ENCODE measurements at regions not wholly inside any gene's neighbourhood (a gene's known extent, or its start where the extent isn't known, plus 50 kb on each side); places are given as distances from the start of the nearest gene placed in this dataset.

DNA sequence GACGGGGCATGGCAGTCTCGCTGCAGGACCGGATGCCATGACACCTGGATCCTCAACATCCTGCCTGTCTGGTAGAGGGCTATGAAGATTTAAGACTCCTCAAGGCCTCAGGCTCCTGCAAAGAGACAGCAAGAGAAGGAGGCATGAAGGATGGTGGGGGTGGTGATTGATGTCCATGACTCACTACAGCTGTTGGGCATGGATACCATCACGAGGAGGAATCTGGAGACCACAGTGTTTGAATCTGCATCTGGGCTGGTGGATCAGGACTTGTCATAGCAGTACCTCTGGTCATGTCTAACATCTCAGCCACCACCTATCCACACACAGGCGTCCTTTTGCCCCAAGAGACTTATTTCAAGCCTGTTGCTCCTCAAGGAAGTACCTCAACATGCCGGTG is 50.2 kb upstream of the WSCD1 start:
- H3K4me1 ChIP-seq (ENCODE audit: insufficient read depth) = no peaks in the 10 kb centered on the region
- Mint-ChIP-seq H3K27me3 (ENCODE audit: insufficient read depth, low read depth, poor library complexity) (no peaks in the 10 kb centered on the region), H3K36me3 (ENCODE audit: low read depth) (no peaks in the 10 kb centered on the region), H3K9me3 (peaks cover 4% of the 10 kb centered on the region; the same call in 1 of the 3 replicates), H3K4me1 (peaks cover 7% of the 10 kb centered on the region), H3K27ac (no peak overlapping the region), H3K4me3 (no peak overlapping the region)
- no peak for DNase-seq (ENCODE audit: low spot score)
- H3K4me3 ChIP-seq = no peak overlapping the region
- H3K27ac ChIP-seq (ENCODE audit: low read depth) = no peak overlapping the region
- no peaks in the 10 kb centered on the region for H3K36me3 ChIP-seq (ENCODE audit: insufficient read depth)
- ATAC-seq = no peak
- no peak overlapping the region for H2AFZ ChIP-seq
- no peaks in the 10 kb centered on the region for H3F3A ChIP-seq (replicated peaks; ENCODE audit: low read depth)
- TF ChIP-seq ZNF331 (CRISPR knock-in tag; IDR thresholded peaks at IDR 0.05; ENCODE audit: low read depth) (no peak), NANOG (IDR thresholded peaks at IDR 0.05; ENCODE audit: borderline replicate concordance) (no peak), CREB1 (CRISPR knock-in tag; IDR thresholded peaks at IDR 0.05; ENCODE audit: low read depth) (no peak), ZNF114 (CRISPR knock-in tag; IDR thresholded peaks at IDR 0.05) (no peak), JUNB (IDR thresholded peaks at IDR 0.05; ENCODE audit: unreplicated experiment) (no peak), ZNF462 (CRISPR knock-in tag; IDR thresholded peaks at IDR 0.05) (no peak), REST (IDR thresholded peaks at IDR 0.05; ENCODE audit: unreplicated experiment) (no peak), EZH2phosphoT487 (IDR thresholded peaks at IDR 0.05; ENCODE audit: unreplicated experiment) (no peak), ETS1 (IDR thresholded peaks at IDR 0.05) (no peak), POLR2AphosphoS5 (IDR thresholded peaks at IDR 0.05; ENCODE audit: low read depth) (no peak), STAT1 (IDR thresholded peaks at IDR 0.05; ENCODE audit: unreplicated experiment) (no peak), EZH2 (IDR thresholded peaks at IDR 0.05; ENCODE audit: low read depth, unreplicated experiment) (no peak)
- TF ChIP-seq, protein P1, sequence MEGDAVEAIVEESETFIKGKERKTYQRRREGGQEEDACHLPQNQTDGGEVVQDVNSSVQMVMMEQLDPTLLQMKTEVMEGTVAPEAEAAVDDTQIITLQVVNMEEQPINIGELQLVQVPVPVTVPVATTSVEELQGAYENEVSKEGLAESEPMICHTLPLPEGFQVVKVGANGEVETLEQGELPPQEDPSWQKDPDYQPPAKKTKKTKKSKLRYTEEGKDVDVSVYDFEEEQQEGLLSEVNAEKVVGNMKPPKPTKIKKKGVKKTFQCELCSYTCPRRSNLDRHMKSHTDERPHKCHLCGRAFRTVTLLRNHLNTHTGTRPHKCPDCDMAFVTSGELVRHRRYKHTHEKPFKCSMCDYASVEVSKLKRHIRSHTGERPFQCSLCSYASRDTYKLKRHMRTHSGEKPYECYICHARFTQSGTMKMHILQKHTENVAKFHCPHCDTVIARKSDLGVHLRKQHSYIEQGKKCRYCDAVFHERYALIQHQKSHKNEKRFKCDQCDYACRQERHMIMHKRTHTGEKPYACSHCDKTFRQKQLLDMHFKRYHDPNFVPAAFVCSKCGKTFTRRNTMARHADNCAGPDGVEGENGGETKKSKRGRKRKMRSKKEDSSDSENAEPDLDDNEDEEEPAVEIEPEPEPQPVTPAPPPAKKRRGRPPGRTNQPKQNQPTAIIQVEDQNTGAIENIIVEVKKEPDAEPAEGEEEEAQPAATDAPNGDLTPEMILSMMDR (conservative IDR thresholded peaks at IDR 0.05; ENCODE audit: low read depth in 2 of 2) = no peak
- H3K27me3 ChIP-seq (ENCODE audit: insufficient read depth) = no peaks in the 10 kb centered on the region
- H4K20me1 ChIP-seq (replicated peaks; ENCODE audit: insufficient read depth) = no peaks in the 10 kb centered on the region
- H3K79me2 ChIP-seq (replicated peaks; ENCODE audit: insufficient read depth) = no peaks in the 10 kb centered on the region
- H3K9me2 ChIP-seq (ENCODE audit: insufficient read depth) = peaks cover 3% of the 10 kb centered on the region; the same call in 1 of the 2 replicates
- no peak overlapping the region for H3K4me2 ChIP-seq
